Islet precursor cell (in vitro differentiated cells): ENCODE measurements at regions not wholly inside any gene's neighbourhood (a gene's known extent, or its start where the extent isn't known, plus 50 kb on each side); places are given as distances from the start of the nearest gene placed in this dataset.

Experiments
- DNase-seq: peaks from one replicate; pipeline ENCODE4 v3.0.0-alpha.2; 2018

GRCh38 chr20:12305188-12305950 lies 387.7 kb downstream of the BTBD3 start:
- DNase-seq = no peak

GRCh38 chr20:12306107-12306506 lies 388.4 kb downstream of the BTBD3 start:
- no peak for DNase-seq

- no peak for DNase-seq
These were observed 393.6 kb downstream of the BTBD3 start for GRCh38 chr20:12311094-12311865.

GRCh38 chr20:12315652-12316051 lies 398.0 kb downstream of the BTBD3 start:
- DNase-seq = no peak

GRCh38 chr20:12316794-12317193 lies 399.1 kb downstream of the BTBD3 start:
- DNase-seq = no peak

- DNase-seq = no peak
These were observed 399.7 kb downstream of the BTBD3 start for GRCh38 chr20:12317433-12317832.

GRCh38 chr20:12318043-12318442 lies 400.4 kb downstream of the BTBD3 start:
- no peak for DNase-seq

- DNase-seq = no peak
These were observed 404.0 kb downstream of the BTBD3 start for GRCh38 chr20:12321736-12322135.

GRCh38 chr20:12327205-12327604 lies 409.5 kb downstream of the BTBD3 start:
- no peak for DNase-seq

GRCh38 chr20:12331236-12331635 lies 413.5 kb downstream of the BTBD3 start:
- no peak for DNase-seq

- DNase-seq = no peak
These were observed 419.9 kb downstream of the BTBD3 start for GRCh38 chr20:12337601-12338000.

- DNase-seq = no peak
These were observed 428.3 kb downstream of the BTBD3 start for GRCh38 chr20:12345978-12346377.

GRCh38 chr20:12353842-12354241 lies 436.1 kb downstream of the BTBD3 start:
- DNase-seq = no peak

- DNase-seq = no peak
These were observed 437.0 kb downstream of the BTBD3 start for GRCh38 chr20:12354725-12355124.

GRCh38 chr20:12355185-12355584 lies 437.5 kb downstream of the BTBD3 start:
- no peak for DNase-seq

GRCh38 chr20:12358006-12358654 lies 440.4 kb downstream of the BTBD3 start:
- DNase-seq = peak; percentile 63

GRCh38 chr20:12358655-12359009 lies 440.9 kb downstream of the BTBD3 start:
- DNase-seq = no peak

GRCh38 chr20:12371990-12372389 lies 454.3 kb downstream of the BTBD3 start:
- no peak for DNase-seq

- no peak for DNase-seq
These were observed 454.9 kb downstream of the BTBD3 start for GRCh38 chr20:12372557-12372956.

GRCh38 chr20:12375967-12376366 lies 458.3 kb downstream of the BTBD3 start:
- no peak for DNase-seq

- no peak for DNase-seq
These were observed 466.1 kb downstream of the BTBD3 start for GRCh38 chr20:12383821-12384220.

- DNase-seq = no peak
These were observed 469.1 kb downstream of the BTBD3 start for GRCh38 chr20:12386821-12387220.

GRCh38 chr20:12391099-12391498 lies 473.4 kb downstream of the BTBD3 start:
- DNase-seq = peak; percentile 74

GRCh38 chr20:12394786-12395185 lies 477.1 kb downstream of the BTBD3 start:
- peak; percentile 76 for DNase-seq
